Gastrocnemius medialis (tissue), 4 donors: ENCODE measurements at regions not wholly inside any gene's neighbourhood (a gene's known extent, or its start where the extent isn't known, plus 50 kb on each side); places are given as distances from the start of the nearest gene placed in this dataset.

Source experiments
- ATAC-seq, 2 donors: fragments of 150-250 bp; one replicate each; pipeline ENCODE4 v1.9.1; 2016
- DNase-seq, 2 donors: peaks; one replicate each; pipeline ENCODE4 v3.0.0-alpha.2; 2019
- H3K27ac ChIP-seq, 4 donors: fragments of 200-600 bp; sonication (generic); 1 replicate in 1 of 4; 2 replicates in 3 of 4; pipeline ENCODE4 v1.5.1; 2016 to 2018; ENCODE audit warnings: mild to moderate bottlenecking in 2 of 4, moderate library complexity in 1 of 4
- H3K27me3 ChIP-seq, 3 donors: fragments of 200-600 bp; sonication (generic) in 2 of 3; 1 replicate in 1 of 3; 2 replicates in 2 of 3; pipeline versions ENCODE4 v1.5.1 to v1.6.0; 2016 to 2019; ENCODE audit warnings: mild to moderate bottlenecking in 1 of 3, moderate library complexity in 1 of 3
- H3K36me3 ChIP-seq, 2 donors: fragments of 200-600 bp; sonication (generic) in 1 of 2; one replicate each; pipeline ENCODE4 v1.5.1; 2017 to 2018
- H3K4me1 ChIP-seq, 2 donors: fragments of 200-600 bp; sonication (generic) in 1 of 2; one replicate each; pipeline ENCODE4 v1.5.1; 2016 to 2017; ENCODE audit warnings: mild to moderate bottlenecking in 2 of 2
- H3K4me3 ChIP-seq, 4 donors: fragments of 200-600 bp; sonication (generic) in 3 of 4; 1 replicate in 1 of 4; 2 replicates in 3 of 4; pipeline ENCODE4 v1.5.1; 2016 to 2019; ENCODE audit warnings: mild to moderate bottlenecking in 2 of 4
- H3K9me3 ChIP-seq, 3 donors: fragments of 200-600 bp; sonication (generic) in 2 of 3; 1 replicate in 1 of 3; 2 replicates in 2 of 3; pipeline ENCODE4 v1.5.1; 2016 to 2019
- CTCF ChIP-seq, 5 experiments: fragments of 450-650 bp in 3 of 5; fragments of 200-600 bp in 2 of 5; sonication (generic) in 2 of 5; IDR thresholded peaks in 4 of 5; conservative IDR thresholded peaks in 1 of 5; 1 replicate in 4 of 5; 2 replicates in 1 of 5; pipeline ENCODE4 v1.5.1; 2016 to 2019; ENCODE audit warnings: antibody characterized with exemption in 5 of 5, mild to moderate bottlenecking in 3 of 5, moderate library complexity in 3 of 5
- POLR2A ChIP-seq, 2 donors: fragments of 450-650 bp; IDR thresholded peaks; one replicate each; pipeline ENCODE4 v1.6.1; 2017; ENCODE audit warnings: antibody characterized with exemption in 2 of 2, mild to moderate bottlenecking in 2 of 2, moderate library complexity in 2 of 2
- in situ Hi-C, 4 donors: fragments of 200-750 bp; cut with MboI; loops; one replicate each; pipeline versions ENCODE4 v1.15.0 to v1.8.0; 2017; ENCODE audit warnings: low sequenced_read_pairs in 4 of 4
- intact Hi-C: fragments of 100-400 bp; cut with DNase I; formaldehyde crosslinking; loops from one replicate; pipeline ENCODE4 v1.15.1; 2023; ENCODE audit warnings: low total_unique reads

GRCh38 chr14:101062065-101062450 is 158.5 kb upstream of the RTL1 start:
- ATAC-seq (no peak), DNase-seq (no peak)
- Histone ChIP-seq H3K4me1 (no peaks in the 10 kb centered on the region), H3K27me3 (no peaks in the 10 kb centered on the region), H3K27ac (no peak overlapping the region), H3K9me3 (no peaks in the 10 kb centered on the region), H3K4me3 (no peak overlapping the region), H3K36me3 (no peaks in the 10 kb centered on the region)
- TF ChIP-seq POLR2A (IDR thresholded peaks at IDR 0.05) = no peak
- no peak for TF ChIP-seq CTCF (IDR thresholded peaks at IDR 0.05 in 4 of 5, conservative IDR thresholded peaks at IDR 0.05 in 1 of 5)
- intact Hi-C loops = no loop called here
- in situ Hi-C loops = no loop called here

GRCh38 chr14:101062601-101063000 is 159.1 kb upstream of the RTL1 start:
- TF ChIP-seq CTCF (IDR thresholded peaks at IDR 0.05 in 4 of 5, conservative IDR thresholded peaks at IDR 0.05 in 1 of 5) (no peak), POLR2A (IDR thresholded peaks at IDR 0.05) (no peak)
- Histone ChIP-seq H3K9me3 (no peaks in the 10 kb centered on the region), H3K27ac (no peak overlapping the region), H3K36me3 (no peaks in the 10 kb centered on the region), H3K4me1 (no peaks in the 10 kb centered on the region), H3K27me3 (no peaks in the 10 kb centered on the region), H3K4me3 (no peak overlapping the region)
- in situ Hi-C loops = no loop called here
- intact Hi-C loops = no loop called here
- DNase-seq (no peak), ATAC-seq (no peak)

DNA sequence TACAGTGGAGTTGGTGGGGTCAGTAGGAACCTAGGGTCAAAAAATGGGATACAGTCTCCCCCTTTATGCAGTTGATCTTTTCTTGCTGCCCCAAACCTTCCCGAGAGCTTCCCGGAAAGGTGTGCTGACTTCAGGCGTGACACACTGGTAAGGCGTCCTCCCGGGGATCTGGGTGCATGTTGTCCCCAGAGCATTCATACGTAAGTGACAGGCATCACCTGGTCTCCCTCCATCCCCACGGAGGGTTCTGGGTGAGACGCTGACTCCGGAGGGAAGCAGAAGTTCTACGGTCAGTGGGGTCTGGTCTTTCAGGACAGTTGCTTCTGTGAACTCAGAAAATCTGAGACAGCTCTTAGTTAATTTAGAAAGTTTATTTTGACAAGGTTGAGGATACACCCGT is 159.6 kb upstream of the RTL1 start:
- ATAC-seq (no peak), DNase-seq (no peak)
- no peak for TF ChIP-seq CTCF (IDR thresholded peaks at IDR 0.05 in 4 of 5, conservative IDR thresholded peaks at IDR 0.05 in 1 of 5)
- Histone ChIP-seq H3K9me3 (no peaks in the 10 kb centered on the region), H3K4me1 (no peaks in the 10 kb centered on the region), H3K4me3 (no peak overlapping the region), H3K36me3 (no peaks in the 10 kb centered on the region), H3K27ac (no peak overlapping the region), H3K27me3 (no peaks in the 10 kb centered on the region)
- in situ Hi-C loops (no loop called here), intact Hi-C loops (no loop called here)

GRCh38 chr14:101064121-101064661 is 160.7 kb upstream of the RTL1 start:
- ATAC-seq = no peak

More at GRCh38 chr14:101064121-101064661, 160.7 kb upstream of the RTL1 start:
- no peaks in the 10 kb centered on the region for H3K27me3 ChIP-seq
- no peak for TF ChIP-seq POLR2A (IDR thresholded peaks at IDR 0.05)
- TF ChIP-seq CTCF (IDR thresholded peaks at IDR 0.05 in 4 of 5, conservative IDR thresholded peaks at IDR 0.05 in 1 of 5) = no peak
- H3K9me3 ChIP-seq = no peaks in the 10 kb centered on the region
- no peaks in the 10 kb centered on the region for H3K36me3 ChIP-seq
- H3K27ac ChIP-seq = no peak overlapping the region
- no peaks in the 10 kb centered on the region for H3K4me1 ChIP-seq
- no peak for DNase-seq
- no peak overlapping the region for H3K4me3 ChIP-seq
- in situ Hi-C loops = no loop called here
- intact Hi-C loops = no loop called here
